B cell (primary cell): ENCODE measurements at regions not wholly inside any gene's neighbourhood (a gene's known extent, or its start where the extent isn't known, plus 50 kb on each side); places are given as distances from the start of the nearest gene placed in this dataset.

Experiments
- ATAC-seq: fragments of 200-7000 bp; cut with Tn5 transposase; one replicate; pipeline ENCODE4 v1.10.0; 2021; ENCODE audit warnings: low read depth, mild to moderate bottlenecking, moderate number of reproducible peaks, moderate library complexity
- CTCF ChIA-PET: fragments of 350-600 bp; sonication (Branson Sonifier 250); formaldehyde crosslinking; loops from one replicate; lab custom pipeline; 2021; ENCODE audit warnings: antibody characterized with exemption, inconsistent platforms; lab: Charles Lee
- POLR2A ChIA-PET: fragments of 350-600 bp; sonication (Branson Sonifier 250); formaldehyde crosslinking; loops from one replicate; lab custom pipeline; 2021; ENCODE audit warnings: antibody characterized with exemption; lab: Charles Lee
- DNase-seq: peaks from one replicate; pipeline ENCODE4 v3.0.0; 2013
- H2AFZ ChIP-seq: 2 replicates; pipeline ENCODE4 v1.6.1; 2012; ENCODE audit warnings: mild to moderate bottlenecking, low read depth, low read length; ENCODE audit not compliant: insufficient read depth, poor library complexity, severe bottlenecking
- H3K27ac ChIP-seq, 2 donors: 1 replicate in 1 of 2; 2 replicates in 1 of 2; pipeline ENCODE4 v1.5.1; 2012 to 2013; ENCODE audit warnings: low read length in 2 of 2, mild to moderate bottlenecking in 2 of 2, moderate library complexity in 1 of 2
- H3K27me3 ChIP-seq, 4 experiments: fragments of 200-600 bp in 1 of 4; sonication (generic) in 1 of 4; replicated peaks in 1 of 4; 1 replicate in 2 of 4; 2 replicates in 2 of 4; pipeline versions ENCODE4 v1.6.1 to v1.7.0; 2013 to 2016; ENCODE audit warnings: low read length in 3 of 4, mild to moderate bottlenecking in 2 of 4, mixed read lengths in 1 of 4, moderate library complexity in 1 of 4; ENCODE audit not compliant: insufficient read depth in 4 of 4, control insufficient read depth in 3 of 4; ENCODE audit errors: control extremely low read depth in 1 of 4
- H3K36me3 ChIP-seq, 2 experiments: replicated peaks in 1 of 2; 1 replicate in 1 of 2; 2 replicates in 1 of 2; pipeline versions ENCODE4 v1.6.1 to v1.7.1; 2013; ENCODE audit warnings: low read length in 1 of 2; ENCODE audit not compliant: insufficient read depth in 2 of 2, control insufficient read depth in 1 of 2; ENCODE audit errors: control extremely low read depth in 1 of 2, extremely low read depth in 1 of 2
- H3K4me1 ChIP-seq, 2 donors: fragments of 200-600 bp in 1 of 2; sonication (generic) in 1 of 2; 1 replicate in 1 of 2; 2 replicates in 1 of 2; pipeline versions ENCODE4 v1.5.1 to v1.6.1; 2013 to 2017; ENCODE audit warnings: low read length in 2 of 2; ENCODE audit not compliant: control insufficient read depth in 2 of 2, insufficient read depth in 2 of 2
- H3K4me2 ChIP-seq: replicated peaks from 2 replicates; pipeline ENCODE3; 2012; ENCODE audit warnings: mild to moderate bottlenecking, low read depth, low read length; ENCODE audit not compliant: poor library complexity, severe bottlenecking
- H3K4me3 ChIP-seq, 5 experiments: fragments of 200-600 bp in 1 of 5; sonication (generic) in 1 of 5; 1 replicate in 3 of 5; 2 replicates in 2 of 5; pipeline versions ENCODE4 v1.5.1 to v1.7.0; 2011 to 2016; ENCODE audit warnings: low read length in 4 of 5, mild to moderate bottlenecking in 4 of 5, low read depth in 2 of 5, control low read depth in 1 of 5, moderate library complexity in 1 of 5; ENCODE audit not compliant: insufficient read depth in 1 of 5; ENCODE audit errors: control extremely low read depth in 1 of 5, extremely low read depth in 1 of 5
- H3K79me2 ChIP-seq: fragments of 200-600 bp; sonication (generic); one replicate; pipeline ENCODE4 v1.6.0; 2016; ENCODE audit warnings: low read length; ENCODE audit not compliant: control insufficient read depth, insufficient read depth
- H3K9ac ChIP-seq: fragments of 200-600 bp; sonication (generic); 2 replicates; pipeline ENCODE4 v1.6.1; 2017; ENCODE audit warnings: mild to moderate bottlenecking, low read length, moderate library complexity
- H3K9me3 ChIP-seq, 3 donors: one replicate each; pipeline versions ENCODE4 v1.6.1 to v1.7.1; 2013; ENCODE audit warnings: low read length in 2 of 3; ENCODE audit not compliant: control insufficient read depth in 2 of 3, insufficient read depth in 1 of 3; ENCODE audit errors: control extremely low read depth in 1 of 3
- H4K20me1 ChIP-seq: 2 replicates; pipeline ENCODE4 v1.6.0; 2012; ENCODE audit warnings: mild to moderate bottlenecking, low read length; ENCODE audit not compliant: insufficient read depth, control insufficient read depth, poor library complexity, severe bottlenecking
- H3K27ac Mint-ChIP-seq: one replicate; pipeline ENCODE4 v1.8.0; 2021; ENCODE audit warnings: mixed read lengths
- H3K27me3 Mint-ChIP-seq: one replicate; pipeline ENCODE4 v1.8.0; 2021; ENCODE audit warnings: mixed read lengths
- H3K4me1 Mint-ChIP-seq: one replicate; pipeline ENCODE4 v1.8.0; 2021; ENCODE audit warnings: mixed read lengths
- H3K4me3 Mint-ChIP-seq: one replicate; pipeline ENCODE4 v1.8.0; 2021; ENCODE audit warnings: mixed read lengths
- H3K9me3 Mint-ChIP-seq: one replicate; pipeline ENCODE4 v1.8.0; 2022; ENCODE audit warnings: mixed read lengths; ENCODE audit not compliant: insufficient read depth
- CTCF ChIP-seq: fragments of 200-600 bp; IDR thresholded peaks from one replicate; pipeline ENCODE4 v1.8.0; 2022; ENCODE audit warnings: antibody characterized with exemption, mild to moderate bottlenecking
- EZH2 ChIP-seq: IDR thresholded peaks from 2 replicates; pipeline ENCODE4 v1.6.1; 2012; ENCODE audit warnings: borderline replicate concordance, low read depth, mild to moderate bottlenecking, moderate library complexity, low read length; ENCODE audit not compliant: insufficient read depth, poor library complexity, severe bottlenecking
- WGBS: methylation state at CpG from one replicate; pipeline ENCODE4 v1.1.5; 2013; ENCODE audit warnings: missing lambda C conversion rate; ENCODE audit not compliant: insufficient coverage; 5-methylcytosine and 5-hydroxymethylcytosine counted together
- intact Hi-C: fragments of 100-400 bp; cut with micrococcal nuclease; formaldehyde crosslinking; loops from one replicate; pipeline ENCODE4 v1.10.0; 2022

GRCh38 chr13:104385404-104385803 is 1319.2 kb upstream of the SLC10A2 start:
- H3K27me3 ChIP-seq = no peaks in the 10 kb centered on the region
- Mint-ChIP-seq H3K27me3 (no peaks in the 10 kb centered on the region), H3K4me3 (no peak overlapping the region), H3K9me3 (peaks cover 4% of the 10 kb centered on the region), H3K27ac (no peak overlapping the region), H3K4me1 (no peaks in the 10 kb centered on the region)
- H3K79me2 ChIP-seq = no peaks in the 10 kb centered on the region
- H4K20me1 ChIP-seq = no peaks in the 10 kb centered on the region
- ATAC-seq (no peak), DNase-seq (no peak)
- intact Hi-C loops = no loop called here
- peaks cover 0 to 3% (median 1%) of the 10 kb centered on the region in 3 donors for H3K9me3 ChIP-seq
- TF ChIP-seq EZH2 = no peak
- no peak for TF ChIP-seq CTCF
- WGBS = 100% methylated on average over 1 of the region's 2 CpGs
- no peaks in the 10 kb centered on the region for H3K4me1 ChIP-seq
- H3K9ac ChIP-seq = no peak overlapping the region
- no peak overlapping the region for H3K4me2 ChIP-seq
- H3K36me3 ChIP-seq = no peaks in the 10 kb centered on the region
- no peak overlapping the region for H3K4me3 ChIP-seq
- POLR2A ChIA-PET = no interaction called here
- H2AFZ ChIP-seq = no peak overlapping the region
- H3K27ac ChIP-seq = no peak overlapping the region
- CTCF ChIA-PET = no interaction called here

- POLR2A ChIA-PET = no interaction called here
- DNase-seq = no peak
- no peaks in the 10 kb centered on the region for H3K79me2 ChIP-seq
- TF ChIP-seq EZH2 (no peak), CTCF (no peak)
- CTCF ChIA-PET = no interaction called here
- H3K9me3 ChIP-seq = peaks cover 0 to 3% (median 0%) of the 10 kb centered on the region in 3 donors
- H3K27ac Mint-ChIP-seq = no peak overlapping the region
- no peak for ATAC-seq
- no peak overlapping the region for H2AFZ ChIP-seq
- no peaks in the 10 kb centered on the region for H3K4me1 ChIP-seq
- no peaks in the 10 kb centered on the region for H3K27me3 Mint-ChIP-seq
- H3K9ac ChIP-seq = no peak overlapping the region
- H3K4me3 ChIP-seq = no peak overlapping the region
- H3K4me2 ChIP-seq = no peak overlapping the region
- H3K4me1 Mint-ChIP-seq = no peaks in the 10 kb centered on the region
- no peaks in the 10 kb centered on the region for H3K36me3 ChIP-seq
- H3K27me3 ChIP-seq = no peaks in the 10 kb centered on the region
- no peak overlapping the region for H3K27ac ChIP-seq
- peaks cover 5% of the 10 kb centered on the region for H3K9me3 Mint-ChIP-seq
- intact Hi-C loops = no loop called here
- WGBS = no CpG with 5 or more reads among the region's 1 CpG
- no peak overlapping the region for H3K4me3 Mint-ChIP-seq
- H4K20me1 ChIP-seq = no peaks in the 10 kb centered on the region
Measured at GRCh38 chr13:104382951-104383350, 1316.7 kb upstream of the SLC10A2 start.
